ENCODE measurements at regions not wholly inside any gene's neighbourhood (a gene's known extent, or its start where the extent isn't known, plus 50 kb on each side); places are given as distances from the start of the nearest gene placed in this dataset.

GRCh38 chr1:234680331-234680904 is 70.4 kb upstream of the IRF2BP2 start:
- Histone ChIP-seq H2BK120ac (ENCODE audit: insufficient read depth, low read length, poor library complexity) (no peak overlapping the region), H3K4ac (ENCODE audit: low read depth, low read length) (no peak overlapping the region), H2BK5ac (ENCODE audit: low read depth, low read length, poor library complexity) (no peak overlapping the region), H3K27ac (ENCODE audit: low read depth, low read length) (no peak overlapping the region), H3K79me1 (ENCODE audit: low read length) (peaks cover 2% of the 10 kb centered on the region), H3K27me3 (ENCODE audit: insufficient read depth, low read length) (no peaks in the 10 kb centered on the region), H4K8ac (ENCODE audit: low read depth, low read length) (no peak overlapping the region), H3K9ac (ENCODE audit: low read length) (no peak overlapping the region), H3K79me2 (ENCODE audit: control insufficient read depth, insufficient read depth, low read length, poor library complexity) (no peaks in the 10 kb centered on the region), H3K4me3 (ENCODE audit: low read depth, low read length) (no peak overlapping the region), H3K36me3 (ENCODE audit: control insufficient read depth in 1 of 2, insufficient read depth in 2 of 2, low read length in 2 of 2) (no peaks in the 10 kb centered on the region), H3K4me2 (ENCODE audit: low read length) (no peak overlapping the region), H3K23ac (ENCODE audit: low read length) (no peak overlapping the region), H3K18ac (ENCODE audit: low read length) (no peak overlapping the region), H3K9me3 (ENCODE audit: insufficient read depth, low read depth, low read length) (peaks cover 1% of the 10 kb centered on the region), H2AFZ (ENCODE audit: insufficient read depth, low read length, poor library complexity) (no peak overlapping the region), H3K14ac (ENCODE audit: low read length) (no peak overlapping the region), H3K4me1 (ENCODE audit: control insufficient read depth in 1 of 2, insufficient read depth in 2 of 2, low read length in 2 of 2) (peaks cover 2 to 4% of the 10 kb centered on the region in 2 experiments), H4K12ac (ENCODE audit: low read depth, low read length) (no peak overlapping the region), H2BK12ac (ENCODE audit: low read length) (no peak overlapping the region), H2AK5ac (ENCODE audit: low read length) (no peak overlapping the region), H4K91ac (ENCODE audit: low read depth, low read length) (no peak overlapping the region)
- WGBS (ENCODE audit: extremely low coverage, insufficient coverage, insufficient read length) = 100% methylated on average over 2 of the region's 8 CpGs
- DNase-seq = no peak

GRCh38 chr1:234676103-234676594 is 66.2 kb upstream of the IRF2BP2 start:
- Histone ChIP-seq H3K27ac (ENCODE audit: low read depth, low read length) (no peak overlapping the region), H3K36me3 (ENCODE audit: control insufficient read depth in 1 of 2, insufficient read depth in 2 of 2, low read length in 2 of 2) (no peaks in the 10 kb centered on the region), H3K4ac (ENCODE audit: low read depth, low read length) (no peak overlapping the region), H2AFZ (ENCODE audit: insufficient read depth, low read length, poor library complexity) (no peak overlapping the region), H3K27me3 (ENCODE audit: insufficient read depth, low read length) (no peaks in the 10 kb centered on the region), H3K79me1 (ENCODE audit: low read length) (no peaks in the 10 kb centered on the region), H3K4me2 (ENCODE audit: low read length) (peak overlapping the region; percentile 79), H4K12ac (ENCODE audit: low read depth, low read length) (peak overlapping the region; percentile 67), H3K4me1 (ENCODE audit: control insufficient read depth in 1 of 2, insufficient read depth in 2 of 2, low read length in 2 of 2) (no peaks in the 10 kb centered on the region), H4K91ac (ENCODE audit: low read depth, low read length) (peak overlapping the region; percentile 67), H3K9me3 (ENCODE audit: insufficient read depth, low read depth, low read length) (no peaks in the 10 kb centered on the region), H3K14ac (ENCODE audit: low read length) (no peak overlapping the region), H3K23ac (ENCODE audit: low read length) (no peak overlapping the region), H2BK120ac (ENCODE audit: insufficient read depth, low read length, poor library complexity) (no peak overlapping the region), H3K4me3 (ENCODE audit: low read depth, low read length) (peak overlapping the region; percentile 15), H3K9ac (ENCODE audit: low read length) (no peak overlapping the region), H2BK5ac (ENCODE audit: low read depth, low read length, poor library complexity) (no peak overlapping the region), H4K8ac (ENCODE audit: low read depth, low read length) (peak overlapping the region; percentile 80), H2BK12ac (ENCODE audit: low read length) (no peak overlapping the region), H3K18ac (ENCODE audit: low read length) (no peak overlapping the region), H2AK5ac (ENCODE audit: low read length) (no peak overlapping the region), H3K79me2 (ENCODE audit: control insufficient read depth, insufficient read depth, low read length, poor library complexity) (no peaks in the 10 kb centered on the region)
- DNase-seq = peak; percentile 48 to 60
- WGBS (ENCODE audit: extremely low coverage, insufficient coverage, insufficient read length) = no CpG with 5 or more reads among the region's 13 CpGs

- H4K12ac ChIP-seq (ENCODE audit: low read depth, low read length) = no peak overlapping the region
- WGBS (ENCODE audit: extremely low coverage, insufficient coverage, insufficient read length) = no CpG with 5 or more reads among the region's 6 CpGs
- no peak overlapping the region for H3K4me3 ChIP-seq (ENCODE audit: low read depth, low read length)
- no peak overlapping the region for H3K18ac ChIP-seq (ENCODE audit: low read length)
- no peak overlapping the region for H2BK120ac ChIP-seq (ENCODE audit: insufficient read depth, low read length, poor library complexity)
- no peak overlapping the region for H3K27ac ChIP-seq (ENCODE audit: low read depth, low read length)
- H3K14ac ChIP-seq (ENCODE audit: low read length) = no peak overlapping the region
- no peaks in the 10 kb centered on the region for H3K27me3 ChIP-seq (ENCODE audit: insufficient read depth, low read length)
- no peak overlapping the region for H3K9ac ChIP-seq (ENCODE audit: low read length)
- no peak overlapping the region for H3K4ac ChIP-seq (ENCODE audit: low read depth, low read length)
- no peak for DNase-seq
- H3K79me1 ChIP-seq (ENCODE audit: low read length) = no peaks in the 10 kb centered on the region
- H3K23ac ChIP-seq (ENCODE audit: low read length) = no peak overlapping the region
- H4K8ac ChIP-seq (ENCODE audit: low read depth, low read length) = peak overlapping the region; percentile 80
- H3K4me2 ChIP-seq (ENCODE audit: low read length) = no peak overlapping the region
- no peaks in the 10 kb centered on the region for H3K79me2 ChIP-seq (ENCODE audit: control insufficient read depth, insufficient read depth, low read length, poor library complexity)
- no peaks in the 10 kb centered on the region for H3K9me3 ChIP-seq (ENCODE audit: insufficient read depth, low read depth, low read length)
- no peak overlapping the region for H4K91ac ChIP-seq (ENCODE audit: low read depth, low read length)
- H3K4me1 ChIP-seq (ENCODE audit: control insufficient read depth in 1 of 2, insufficient read depth in 2 of 2, low read length in 2 of 2) = no peaks in the 10 kb centered on the region
- H2BK5ac ChIP-seq (ENCODE audit: low read depth, low read length, poor library complexity) = no peak overlapping the region
- H2AFZ ChIP-seq (ENCODE audit: insufficient read depth, low read length, poor library complexity) = no peak overlapping the region
- H2BK12ac ChIP-seq (ENCODE audit: low read length) = no peak overlapping the region
- H3K36me3 ChIP-seq (ENCODE audit: control insufficient read depth in 1 of 2, insufficient read depth in 2 of 2, low read length in 2 of 2) = no peaks in the 10 kb centered on the region
- no peak overlapping the region for H2AK5ac ChIP-seq (ENCODE audit: low read length)
These were observed 65.6 kb upstream of the IRF2BP2 start for GRCh38 chr1:234675572-234675971.

GRCh38 chr1:234675006-234675405 is 65.0 kb upstream of the IRF2BP2 start:
- Histone ChIP-seq H3K4me3 (ENCODE audit: low read depth, low read length) (no peak overlapping the region), H2AFZ (ENCODE audit: insufficient read depth, low read length, poor library complexity) (no peak overlapping the region), H3K9me3 (ENCODE audit: insufficient read depth, low read depth, low read length) (no peaks in the 10 kb centered on the region), H3K9ac (ENCODE audit: low read length) (no peak overlapping the region), H3K14ac (ENCODE audit: low read length) (no peak overlapping the region), H3K18ac (ENCODE audit: low read length) (no peak overlapping the region), H2BK120ac (ENCODE audit: insufficient read depth, low read length, poor library complexity) (no peak overlapping the region), H2BK12ac (ENCODE audit: low read length) (no peak overlapping the region), H3K79me2 (ENCODE audit: control insufficient read depth, insufficient read depth, low read length, poor library complexity) (no peaks in the 10 kb centered on the region), H3K36me3 (ENCODE audit: control insufficient read depth in 1 of 2, insufficient read depth in 2 of 2, low read length in 2 of 2) (no peaks in the 10 kb centered on the region), H3K27ac (ENCODE audit: low read depth, low read length) (no peak overlapping the region), H3K4me2 (ENCODE audit: low read length) (no peak overlapping the region), H3K27me3 (ENCODE audit: insufficient read depth, low read length) (no peaks in the 10 kb centered on the region), H2AK5ac (ENCODE audit: low read length) (no peak overlapping the region), H3K23ac (ENCODE audit: low read length) (no peak overlapping the region), H4K8ac (ENCODE audit: low read depth, low read length) (no peak overlapping the region), H3K4ac (ENCODE audit: low read depth, low read length) (no peak overlapping the region), H4K91ac (ENCODE audit: low read depth, low read length) (no peak overlapping the region), H2BK5ac (ENCODE audit: low read depth, low read length, poor library complexity) (no peak overlapping the region), H4K12ac (ENCODE audit: low read depth, low read length) (no peak overlapping the region), H3K79me1 (ENCODE audit: low read length) (no peaks in the 10 kb centered on the region), H3K4me1 (ENCODE audit: control insufficient read depth in 1 of 2, insufficient read depth in 2 of 2, low read length in 2 of 2) (no peaks in the 10 kb centered on the region)
- no peak for DNase-seq
- WGBS (ENCODE audit: extremely low coverage, insufficient coverage, insufficient read length) = no CpG with 5 or more reads among the region's 4 CpGs
